GM12878 (cell line): ENCODE measurements at regions not wholly inside any gene's neighbourhood (a gene's known extent, or its start where the extent isn't known, plus 50 kb on each side); places are given as distances from the start of the nearest gene placed in this dataset.

ENCODE experiments used
- ATAC-seq: fragments of 200-7000 bp; cut with Tn5 transposase; 3 replicates; pipeline ENCODE4 v1.9.1; 2020; ENCODE audit warnings: mild to moderate bottlenecking, moderate library complexity
- BruUV-seq: library from RNA; stranded (reverse); fragments of 400-500 nt; replicated peaks from 2 replicates; lab custom pipeline; 2021; lab: Mats Ljungman, UMichigan
- CTCF ChIA-PET: fragments of 300-600 bp; sonication (Branson Sonifier 250); formaldehyde crosslinking; extraction: SDS; loops from one replicate; lab custom pipeline; 2021; ENCODE audit warnings: inconsistent platforms; lab: Yijun Ruan, JAX
- POLR2A ChIA-PET: fragments of 350-600 bp; formaldehyde crosslinking; extraction: SDS; loops from one replicate; lab custom pipeline; 2021; ENCODE audit warnings: inconsistent platforms; lab: Charles Lee
- RAD21 ChIA-PET: fragments of 300-600 bp; sonication (Branson Sonifier 250); formaldehyde crosslinking; loops from one replicate; lab custom pipeline; 2023; ENCODE audit warnings: antibody characterized with exemption; ENCODE audit not compliant: unreplicated experiment; lab: Charles Lee
- SMC1A ChIA-PET: fragments of 300-600 bp; sonication (Branson Sonifier 250); formaldehyde crosslinking; loops from one replicate; lab custom pipeline; 2023; ENCODE audit not compliant: unreplicated experiment, uncharacterized antibody; lab: Charles Lee
- DNase-seq: peaks from one replicate; pipeline ENCODE4 v3.0.0-alpha.2; 2011; ENCODE audit warnings: low read depth, low spot score
- FAIRE-seq: peaks from 3 replicates; lab custom pipeline; 2011; peaks lifted over from hg19 to GRCh38; lab: Jason Lieb, UNC
- H2AFZ ChIP-seq: 2 replicates; pipeline ENCODE4 v1.6.0; 2011; ENCODE audit warnings: low read depth, low read length, control low read depth; ENCODE audit not compliant: control insufficient read depth
- H3K27ac ChIP-seq: 2 replicates; pipeline ENCODE4 v1.5.1; 2011; ENCODE audit warnings: control low read depth; ENCODE audit not compliant: control insufficient read depth, insufficient read depth
- H3K27me3 ChIP-seq, 2 experiments: replicated peaks in 1 of 2; 2 replicates each; pipeline versions ENCODE4 v1.6.0 to v1.6.1; 2011; ENCODE audit warnings: low read length in 1 of 2; ENCODE audit not compliant: control insufficient read depth in 2 of 2, insufficient read depth in 2 of 2
- H3K36me3 ChIP-seq, 2 experiments: 2 replicates each; pipeline ENCODE4 v1.5.1; 2011; ENCODE audit warnings: low read length in 1 of 2; ENCODE audit not compliant: control insufficient read depth in 2 of 2, insufficient read depth in 2 of 2
- H3K4me1 ChIP-seq: 2 replicates; pipeline ENCODE4 v1.6.1; 2011; ENCODE audit warnings: mild to moderate bottlenecking, low read length, moderate library complexity, mixed read lengths; ENCODE audit not compliant: control insufficient read depth, insufficient read depth
- H3K4me2 ChIP-seq: 2 replicates; pipeline ENCODE4 v1.6.0; 2011; ENCODE audit warnings: control low read depth; ENCODE audit not compliant: control insufficient read depth, insufficient read depth
- H3K4me3 ChIP-seq: fragments of 200-600 bp; sonication (generic); 2 replicates; pipeline ENCODE4 v1.5.1; 2016
- H3K79me2 ChIP-seq: 2 replicates; pipeline ENCODE4 v1.6.0; 2011; ENCODE audit warnings: low read length; ENCODE audit not compliant: control insufficient read depth, insufficient read depth
- H3K9ac ChIP-seq: 2 replicates; pipeline ENCODE4 v1.8.0; 2011; ENCODE audit warnings: low read length, control low read depth, mixed read lengths; ENCODE audit not compliant: control insufficient read depth, insufficient read depth
- H3K9me3 ChIP-seq: replicated peaks from 3 replicates; pipeline ENCODE4 v1.5.1; 2011; ENCODE audit warnings: mild to moderate bottlenecking, low read length; ENCODE audit not compliant: control insufficient read depth, insufficient read depth
- H4K20me1 ChIP-seq: 2 replicates; pipeline ENCODE4 v1.6.0; 2011; ENCODE audit not compliant: control insufficient read depth, insufficient read depth
- ASH2L ChIP-seq: fragments of 300-600, 200-600 bp; sonication (generic); IDR thresholded peaks from 2 replicates; pipeline ENCODE4 v1.6.1; 2017; ENCODE audit warnings: low read depth, mild to moderate bottlenecking, borderline replicate concordance
- BRCA1 ChIP-seq: IDR thresholded peaks from 2 replicates; pipeline ENCODE4 v1.6.1; 2011; ENCODE audit warnings: low read depth, low read length, improper control_type of control experiment
- ETV6 ChIP-seq, 2 experiments: fragments of 450-650 bp in 1 of 2; IDR thresholded peaks in 1 of 2; conservative IDR thresholded peaks in 1 of 2; 2 replicates each; pipeline ENCODE4 v1.6.1; 2014; ENCODE audit warnings: antibody characterized with exemption in 1 of 2, borderline replicate concordance in 1 of 2, low read depth in 1 of 2, mild to moderate bottlenecking in 1 of 2, moderate library complexity in 1 of 2
- PAX8 ChIP-seq: fragments of 450-650 bp; IDR thresholded peaks from 2 replicates; pipeline ENCODE4 v1.6.1; 2017; ENCODE audit warnings: mild to moderate bottlenecking, moderate library complexity
- SMAD5 ChIP-seq: IDR thresholded peaks from 2 replicates; pipeline ENCODE4 v1.6.1; 2016; ENCODE audit warnings: antibody characterized with exemption, low read depth
- TCF3 ChIP-seq: IDR thresholded peaks from 2 replicates; pipeline ENCODE4 v1.6.1; 2012; ENCODE audit warnings: low read depth, mild to moderate bottlenecking, low read length, borderline replicate concordance; ENCODE audit not compliant: insufficient read depth
- ZNF622 ChIP-seq: fragments of 450-650 bp; IDR thresholded peaks from 2 replicates; pipeline ENCODE4 v1.6.1; 2017; ENCODE audit warnings: mild to moderate bottlenecking, inconsistent platforms
- WGBS: methylation state at CpG from one replicate; pipeline ENCODE4 v1.1.6; 2016; ENCODE audit warnings: low lambda C conversion rate; ENCODE audit not compliant: insufficient replicate concordance, insufficient coverage; ENCODE audit errors: missing lambda C conversion rate; 5-methylcytosine and 5-hydroxymethylcytosine counted together
- in situ Hi-C: fragments of 300-500 bp; cut with MboI; formaldehyde crosslinking; loops from 9 replicates; pipeline ENCODE4 v1.14.3; 2018; ENCODE audit warnings: mixed read lengths
- intact Hi-C: fragments of 100-400 bp; cut with micrococcal nuclease; formaldehyde crosslinking; loops from one replicate; pipeline ENCODE4 v1.14.2; 2022; ENCODE audit not compliant: unreplicated experiment
- TF ChIP-seq, protein P1 (sequence below), 3 experiments: IDR thresholded peaks in 2 of 3; conservative IDR thresholded peaks in 1 of 3; 2 replicates each; pipeline ENCODE4 v1.5.1; 2011; ENCODE audit warnings: low read depth in 3 of 3, low read length in 3 of 3, mild to moderate bottlenecking in 3 of 3, control low read depth in 2 of 3, moderate library complexity in 2 of 3, inconsistent platforms in 1 of 3, mixed read lengths in 1 of 3; ENCODE audit not compliant: control insufficient read depth in 2 of 3, insufficient read depth in 1 of 3; ENCODE audit errors: extremely low read depth in 1 of 3

DNA sequence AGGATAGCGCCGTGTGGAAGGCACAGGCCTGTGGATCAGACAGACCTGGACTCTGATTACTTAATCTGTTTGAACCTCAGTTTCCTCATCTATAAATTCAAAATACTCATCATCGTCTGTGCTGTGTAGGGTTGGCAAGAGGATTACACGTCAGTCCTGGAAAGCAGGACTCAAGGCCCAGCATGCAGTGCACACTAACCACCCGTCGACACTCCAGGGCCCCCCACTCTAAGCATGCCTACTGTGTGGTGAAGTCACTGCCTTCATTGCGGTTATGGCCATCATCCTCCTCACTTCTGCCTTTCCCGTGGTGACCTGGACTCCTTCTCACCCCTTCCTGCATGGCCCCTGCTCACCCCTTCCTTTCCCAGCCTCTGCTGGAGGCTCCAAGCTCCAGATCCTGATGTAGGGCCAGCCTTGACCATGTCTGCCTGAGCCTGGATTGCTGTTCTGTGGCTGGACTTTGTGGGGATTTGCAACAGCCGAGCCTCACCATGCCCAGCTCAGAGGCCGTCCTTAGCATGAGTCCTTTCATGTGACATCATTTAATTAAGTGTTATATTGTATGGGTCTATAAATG, 1158.0 kb downstream of the TBC1D22A start:
- Histone ChIP-seq H3K9ac (no peak overlapping the region), H3K9me3 (peaks cover 5% of the 10 kb centered on the region; the same call in 1 of the 3 replicates), H3K36me3 (no peaks in the 10 kb centered on the region), H2AFZ (no peak overlapping the region), H3K27me3 (no peaks in the 10 kb centered on the region), H3K4me2 (no peak overlapping the region), H3K27ac (no peak overlapping the region), H3K4me3 (no peak overlapping the region), H4K20me1 (no peaks in the 10 kb centered on the region), H3K4me1 (peaks cover 17% of the 10 kb centered on the region), H3K79me2 (no peaks in the 10 kb centered on the region)
- ChIA-PET SMC1A (no interaction called here), CTCF (no interaction called here), POLR2A (no interaction called here), RAD21 (no interaction called here)
- in situ Hi-C loops (no loop called here), intact Hi-C loops (no loop called here)
- ATAC-seq = no peak
- 58% methylated on average over 10 of the region's 10 CpGs for WGBS
- no TSS peak for BruUV-seq
- no peak for FAIRE-seq
- DNase-seq = no peak
- TF ChIP-seq PAX8 (no peak), TCF3 (no peak), ETV6 (conservative IDR thresholded peaks at IDR 0.05 in 1 of 2, IDR thresholded peaks at IDR 0.05 in 1 of 2; ENCODE audit: borderline replicate concordance in 1 of 2, low read depth in 1 of 2) (no peak), ZNF622 (no peak), BRCA1 (no peak), ASH2L (no peak), SMAD5 (no peak)
- TF ChIP-seq, protein P1, sequence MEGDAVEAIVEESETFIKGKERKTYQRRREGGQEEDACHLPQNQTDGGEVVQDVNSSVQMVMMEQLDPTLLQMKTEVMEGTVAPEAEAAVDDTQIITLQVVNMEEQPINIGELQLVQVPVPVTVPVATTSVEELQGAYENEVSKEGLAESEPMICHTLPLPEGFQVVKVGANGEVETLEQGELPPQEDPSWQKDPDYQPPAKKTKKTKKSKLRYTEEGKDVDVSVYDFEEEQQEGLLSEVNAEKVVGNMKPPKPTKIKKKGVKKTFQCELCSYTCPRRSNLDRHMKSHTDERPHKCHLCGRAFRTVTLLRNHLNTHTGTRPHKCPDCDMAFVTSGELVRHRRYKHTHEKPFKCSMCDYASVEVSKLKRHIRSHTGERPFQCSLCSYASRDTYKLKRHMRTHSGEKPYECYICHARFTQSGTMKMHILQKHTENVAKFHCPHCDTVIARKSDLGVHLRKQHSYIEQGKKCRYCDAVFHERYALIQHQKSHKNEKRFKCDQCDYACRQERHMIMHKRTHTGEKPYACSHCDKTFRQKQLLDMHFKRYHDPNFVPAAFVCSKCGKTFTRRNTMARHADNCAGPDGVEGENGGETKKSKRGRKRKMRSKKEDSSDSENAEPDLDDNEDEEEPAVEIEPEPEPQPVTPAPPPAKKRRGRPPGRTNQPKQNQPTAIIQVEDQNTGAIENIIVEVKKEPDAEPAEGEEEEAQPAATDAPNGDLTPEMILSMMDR (IDR thresholded peaks at IDR 0.05 in 2 of 3, conservative IDR thresholded peaks at IDR 0.05 in 1 of 3; ENCODE audit: control insufficient read depth in 2 of 3, extremely low read depth in 1 of 3, insufficient read depth in 1 of 3, low read depth in 3 of 3, low read length in 3 of 3) = no peak
